Fibroblast of villous mesenchyme (primary cell): ENCODE measurements at regions not wholly inside any gene's neighbourhood (a gene's known extent, or its start where the extent isn't known, plus 50 kb on each side); places are given as distances from the start of the nearest gene placed in this dataset.
"Not testable (repeated sequence)": the region's sequence is repeated elsewhere in the genome, so short reads cannot be mapped to it uniquely, and the experiment has no call there.

ENCODE experiments used
- DNase-seq: peaks from one replicate; pipeline ENCODE4 v3.0.0-alpha.2; 2010; ENCODE audit warnings: low read depth
- H3K4me3 ChIP-seq: 2 replicates; pipeline ENCODE4 v1.5.1; 2011; ENCODE audit warnings: low read depth, mild to moderate bottlenecking, low read length
- CTCF ChIP-seq: IDR thresholded peaks from 2 replicates; pipeline ENCODE4 v1.5.1; 2012; ENCODE audit warnings: low read depth, mild to moderate bottlenecking, low read length; ENCODE audit not compliant: insufficient read depth

GRCh38 chr13:66237411-66238062 lies 992.6 kb downstream of the PCDH9 start:
- TF ChIP-seq CTCF: no peak
- no peak overlapping the region for H3K4me3 ChIP-seq
- no peak for DNase-seq

DNA sequence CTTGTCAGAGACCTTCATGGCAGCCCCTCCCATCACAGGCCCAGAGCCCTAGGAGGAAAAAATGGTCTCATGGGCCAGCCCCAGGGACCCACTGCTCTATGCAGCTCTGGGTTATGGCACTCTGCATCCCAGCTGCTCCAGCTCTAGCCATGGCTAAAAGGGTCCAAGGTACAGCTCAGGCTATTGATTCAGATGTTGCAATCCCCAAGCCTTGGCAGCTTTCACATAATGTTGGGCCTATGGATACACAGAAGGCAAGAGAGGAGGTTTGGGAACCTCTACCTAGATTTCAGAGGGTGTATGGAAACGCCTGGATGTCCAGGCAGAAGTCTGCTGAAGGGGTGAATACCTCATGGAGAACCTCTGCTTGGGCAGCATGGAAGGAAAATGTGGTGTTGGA lies 996.0 kb downstream of the PCDH9 start:
- H3K4me3 ChIP-seq: no peak overlapping the region
- no peak for DNase-seq
- no peak for TF ChIP-seq CTCF

- H3K4me3 ChIP-seq, DNase-seq: not testable (repeated sequence)
Measured at GRCh38 chr13:66231958-66232357, 998.2 kb downstream of the PCDH9 start.

DNA sequence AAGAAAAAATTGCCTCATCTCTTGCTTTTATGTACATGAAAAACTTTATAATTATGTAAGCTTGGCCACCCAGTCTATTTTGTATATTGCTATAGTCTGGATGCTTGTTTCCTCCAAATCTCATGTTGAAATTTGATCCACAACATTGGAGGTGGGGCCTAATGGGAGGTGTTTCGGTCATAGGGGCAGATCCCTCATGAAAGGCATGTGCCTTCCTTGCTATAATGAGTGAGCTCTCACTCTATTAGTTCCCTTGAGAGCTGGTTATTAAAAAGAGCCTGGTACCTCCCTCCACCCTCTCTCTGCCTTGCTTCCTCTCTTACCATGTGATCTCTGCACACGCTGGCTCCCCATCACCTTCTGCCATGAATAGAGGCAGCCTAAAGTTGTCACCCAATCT lies 1005.1 kb downstream of the PCDH9 start:
- no peak for TF ChIP-seq CTCF
- no peak overlapping the region for H3K4me3 ChIP-seq
- DNase-seq: no peak

DNA sequence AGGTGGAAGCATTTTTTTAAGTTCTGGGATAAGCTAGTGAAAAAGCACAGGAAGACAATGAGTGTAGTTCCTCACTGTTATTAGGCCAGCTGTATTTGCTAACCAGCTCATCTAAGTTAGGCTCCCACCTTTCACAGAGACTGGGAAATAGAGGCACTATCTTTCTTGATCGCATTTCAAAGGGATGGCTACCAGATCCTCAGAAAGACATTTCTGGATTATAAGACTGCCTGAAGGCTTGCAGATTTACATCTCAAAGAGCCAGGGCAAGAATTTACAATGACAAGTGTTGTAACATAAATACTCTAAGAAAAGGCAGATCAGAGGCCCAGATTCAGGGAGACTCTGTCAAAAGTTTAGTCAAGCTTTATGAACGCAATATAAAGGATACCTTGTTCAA lies 1005.5 kb downstream of the PCDH9 start:
- no peak overlapping the region for H3K4me3 ChIP-seq
- no peak for DNase-seq
- TF ChIP-seq CTCF: no peak

GRCh38 chr13:66222926-66223325 lies 1007.2 kb downstream of the PCDH9 start:
- no peak for TF ChIP-seq CTCF
- no peak for DNase-seq

DNA sequence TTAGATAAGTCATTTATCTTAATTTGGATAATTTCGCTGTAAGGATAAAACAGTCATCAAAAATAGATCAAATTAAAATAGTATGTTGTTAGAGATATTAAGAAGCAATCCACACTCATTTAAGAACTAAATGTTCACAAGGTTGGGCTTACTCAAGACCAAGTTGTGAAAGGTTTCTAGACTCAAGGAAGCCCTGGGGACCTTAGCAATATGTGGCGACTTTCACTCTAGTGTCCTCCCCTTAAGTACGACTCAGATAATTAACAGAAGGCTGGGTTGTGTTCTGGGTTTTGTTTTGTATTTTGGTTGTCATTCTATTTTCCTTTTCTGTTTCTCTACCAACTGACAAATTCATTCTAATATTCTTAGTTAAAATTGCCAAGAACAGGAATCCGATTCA lies 1008.0 kb downstream of the PCDH9 start:
- no peak for TF ChIP-seq CTCF
- no peak overlapping the region for H3K4me3 ChIP-seq
- DNase-seq: no peak

More at GRCh38 chr13:66222926-66223325, 1007.2 kb downstream of the PCDH9 start:
- no peak overlapping the region for H3K4me3 ChIP-seq
